IMR-90 (cell line): ENCODE measurements at regions not wholly inside any gene's neighbourhood (a gene's known extent, or its start where the extent isn't known, plus 50 kb on each side); places are given as distances from the start of the nearest gene placed in this dataset.
"Not testable (repeated sequence)": the region's sequence is repeated elsewhere in the genome, so short reads cannot be mapped to it uniquely, and the experiment has no call there.

Source experiments
- ATAC-seq: fragments of 200-7000 bp; cut with Tn5 transposase; 2 replicates; pipeline ENCODE4 v1.9.1; 2020; ENCODE audit warnings: low read depth, mild to moderate bottlenecking, moderate library complexity
- BruUV-seq: library from RNA; stranded (reverse); fragments of 400-500 nt; replicated peaks from 2 replicates; lab custom pipeline; 2021; lab: Mats Ljungman, UMichigan
- CTCF ChIA-PET: fragments of 300-600 bp; formaldehyde crosslinking; extraction: SDS; loops from one replicate; lab custom pipeline; 2021; ENCODE audit warnings: antibody characterized with exemption; lab: Yijun Ruan, JAX
- POLR2A ChIA-PET: fragments of 300-600 bp; sonication (Branson Sonifier 250); formaldehyde crosslinking; loops from one replicate; lab custom pipeline; 2022; ENCODE audit warnings: antibody characterized with exemption; ENCODE audit not compliant: unreplicated experiment; lab: Charles Lee
- DNase-seq: peaks from one replicate; pipeline ENCODE4 v3.0.0; 2013
- H2AFZ ChIP-seq: replicated peaks from 2 replicates; pipeline ENCODE3; 2013; ENCODE audit warnings: low read length, mild to moderate bottlenecking; ENCODE audit not compliant: poor library complexity
- H2AK5ac ChIP-seq: 2 replicates; pipeline ENCODE4 v1.6.1; 2013; ENCODE audit warnings: low read depth, low read length, inconsistent platforms
- H2AK9ac ChIP-seq: replicated peaks from 2 replicates; pipeline ENCODE3; 2013; ENCODE audit warnings: mild to moderate bottlenecking, low read depth, low read length, moderate library complexity; ENCODE audit not compliant: poor library complexity
- H2BK120ac ChIP-seq: 2 replicates; pipeline ENCODE4 v1.6.1; 2013; ENCODE audit warnings: low read depth, low read length, inconsistent platforms
- H2BK15ac ChIP-seq: 3 replicates; pipeline ENCODE4 v1.6.1; 2013; ENCODE audit warnings: low read depth, low read length, inconsistent platforms
- H2BK20ac ChIP-seq: 2 replicates; pipeline ENCODE4 v1.6.1; 2013; ENCODE audit warnings: low read depth, mild to moderate bottlenecking, inconsistent platforms, low read length, moderate library complexity
- H2BK5ac ChIP-seq: 2 replicates; pipeline ENCODE4 v1.6.1; 2013; ENCODE audit warnings: mild to moderate bottlenecking, low read depth, low read length, inconsistent platforms; ENCODE audit not compliant: poor library complexity, severe bottlenecking
- H3K14ac ChIP-seq: replicated peaks from 2 replicates; pipeline ENCODE4 v1.6.1; 2013; ENCODE audit warnings: low read depth, low read length, inconsistent platforms
- H3K18ac ChIP-seq: 2 replicates; pipeline ENCODE4 v1.6.1; 2013; ENCODE audit warnings: low read depth, low read length, control low read depth
- H3K23ac ChIP-seq: 2 replicates; pipeline ENCODE4 v1.6.1; 2013; ENCODE audit warnings: low read depth, low read length, inconsistent platforms
- H3K27ac ChIP-seq: 2 replicates; pipeline ENCODE4 v1.5.1; 2013; ENCODE audit warnings: mild to moderate bottlenecking, control low read depth, low read length; ENCODE audit not compliant: insufficient read depth
- H3K27me3 ChIP-seq: 2 replicates; pipeline ENCODE4 v1.6.1; 2013; ENCODE audit warnings: low read length; ENCODE audit not compliant: control insufficient read depth, insufficient read depth
- H3K36me3 ChIP-seq: 2 replicates; pipeline ENCODE4 v1.6.1; 2013; ENCODE audit warnings: low read length, mixed read lengths; ENCODE audit not compliant: control insufficient read depth, insufficient read depth
- H3K4ac ChIP-seq: 2 replicates; pipeline ENCODE4 v1.6.1; 2013; ENCODE audit warnings: low read depth, low read length, inconsistent platforms
- H3K4me1 ChIP-seq: 2 replicates; pipeline ENCODE4 v1.6.1; 2013; ENCODE audit warnings: low read length, mixed read lengths; ENCODE audit not compliant: control insufficient read depth, insufficient read depth
- H3K4me2 ChIP-seq: 2 replicates; pipeline ENCODE4 v1.6.1; 2013; ENCODE audit warnings: low read depth, mild to moderate bottlenecking, control low read depth, low read length, moderate library complexity
- H3K4me3 ChIP-seq: 2 replicates; pipeline ENCODE4 v1.5.1; 2013; ENCODE audit warnings: low read depth, mild to moderate bottlenecking, control low read depth, low read length, moderate library complexity; ENCODE audit not compliant: insufficient read depth
- H3K56ac ChIP-seq: 2 replicates; pipeline ENCODE4 v1.6.1; 2013; ENCODE audit warnings: low read length, inconsistent platforms; ENCODE audit not compliant: insufficient read depth; ENCODE audit errors: extremely low read depth
- H3K79me1 ChIP-seq, 2 experiments: 2 replicates each; pipeline ENCODE4 v1.6.1; 2013; ENCODE audit warnings: low read length in 2 of 2, inconsistent platforms in 1 of 2, low read depth in 1 of 2
- H3K9ac ChIP-seq: 2 replicates; pipeline ENCODE4 v1.6.1; 2013; ENCODE audit warnings: low read depth, low read length, control low read depth
- H3K9me1 ChIP-seq: 2 replicates; pipeline ENCODE4 v1.6.1; 2013; ENCODE audit warnings: low read length, inconsistent platforms; ENCODE audit not compliant: insufficient read depth
- H3K9me3 ChIP-seq: 2 replicates; pipeline ENCODE4 v1.6.1; 2013; ENCODE audit warnings: low read length; ENCODE audit not compliant: control insufficient read depth, insufficient read depth
- H4K20me1 ChIP-seq: 2 replicates; pipeline ENCODE4 v1.6.1; 2013; ENCODE audit warnings: low read length, inconsistent platforms; ENCODE audit not compliant: insufficient read depth
- H4K5ac ChIP-seq: 2 replicates; pipeline ENCODE4 v1.6.1; 2013; ENCODE audit warnings: mild to moderate bottlenecking, low read depth, low read length, control low read depth
- H4K8ac ChIP-seq, 2 experiments: 2 replicates each; pipeline ENCODE4 v1.6.1; 2013; ENCODE audit warnings: low read depth in 2 of 2, low read length in 2 of 2, control low read depth in 1 of 2, inconsistent platforms in 1 of 2
- H4K91ac ChIP-seq: 2 replicates; pipeline ENCODE4 v1.6.1; 2013; ENCODE audit warnings: low read depth, low read length, inconsistent platforms; ENCODE audit not compliant: insufficient read depth
- CEBPB ChIP-seq: IDR thresholded peaks from 2 replicates; pipeline ENCODE4 v1.6.1; 2012; ENCODE audit warnings: low read depth, low read length, improper control_type of control experiment
- FOS ChIP-seq: fragments of 150-350 bp; IDR thresholded peaks from 2 replicates; pipeline ENCODE4 v1.6.1; 2016; ENCODE audit warnings: low read depth, low read length
- MXI1 ChIP-seq: IDR thresholded peaks from 2 replicates; pipeline ENCODE4 v1.6.1; 2012; ENCODE audit warnings: low read depth, mild to moderate bottlenecking, low read length, moderate library complexity, borderline replicate concordance
- RAD21 ChIP-seq: IDR thresholded peaks from 2 replicates; pipeline ENCODE4 v1.6.1; 2012; ENCODE audit warnings: low read length, improper control_type of control experiment
- RFX5 ChIP-seq: IDR thresholded peaks from 2 replicates; pipeline ENCODE4 v1.8.0; 2012; ENCODE audit warnings: low read depth, mild to moderate bottlenecking, low read length, moderate library complexity
- USF2 ChIP-seq: fragments of 150-350 bp; IDR thresholded peaks from 2 replicates; pipeline ENCODE4 v1.6.1; 2017; ENCODE audit warnings: mild to moderate bottlenecking, antibody characterized with exemption, low read length, low read depth
- WGBS, 2 experiments: methylation state at CpG; one replicate each; pipeline versions ENCODE4 v1.1.5 to v1.1.7; 2013; ENCODE audit warnings: missing lambda C conversion rate in 2 of 2; ENCODE audit not compliant: insufficient read length in 1 of 2; ENCODE audit errors: extremely low coverage in 2 of 2; 5-methylcytosine and 5-hydroxymethylcytosine counted together
- dilution Hi-C: fragments of 300-500 bp; cut with HindIII; formaldehyde crosslinking; loops from one replicate; pipeline ENCODE4 v1.14.3; 2018; ENCODE audit warnings: low sequenced_read_pairs; ENCODE audit not compliant: unreplicated experiment
- in situ Hi-C: fragments of 300-500 bp; cut with MboI; formaldehyde crosslinking; loops from 3 replicates; pipeline ENCODE4 v1.14.3; 2019; ENCODE audit warnings: low sequenced_read_pairs, inconsistent platforms, mixed read lengths
- intact Hi-C: fragments of 100-400 bp; cut with micrococcal nuclease; formaldehyde crosslinking; loops from 2 replicates; pipeline ENCODE4 v1.10.0; 2022

- no peak for ATAC-seq
- BruUV-seq = no TSS peak
- in situ Hi-C loops (no loop called here), intact Hi-C loops (no loop called here), dilution Hi-C loops (no loop called here)
- H2AFZ ChIP-seq = no peak overlapping the region
- no peaks in the 10 kb centered on the region for H3K36me3 ChIP-seq
- H3K9me1 ChIP-seq = no peaks in the 10 kb centered on the region
- no peak overlapping the region for H2BK120ac ChIP-seq
- no peaks in the 10 kb centered on the region for H3K4me1 ChIP-seq
- no peak overlapping the region for H2AK5ac ChIP-seq
- no peak overlapping the region for H3K4ac ChIP-seq
- no peak overlapping the region for H2BK5ac ChIP-seq
- H4K91ac ChIP-seq = no peak overlapping the region
- no peak overlapping the region for H3K18ac ChIP-seq
- H2BK20ac ChIP-seq = no peak overlapping the region
- H2BK15ac ChIP-seq = no peak overlapping the region
- ChIA-PET POLR2A (no interaction called here), CTCF (interaction anchor here (0.6 kb wide), 1 partner anchor 324 kb away, joined by 4 read pairs; no protein-coding TSS in a partner anchor)
- no peak overlapping the region for H3K4me2 ChIP-seq
- H4K8ac ChIP-seq = no peak overlapping the region
- no peak overlapping the region for H3K9ac ChIP-seq
- H3K27me3 ChIP-seq = no peaks in the 10 kb centered on the region
- H4K5ac ChIP-seq = no peak overlapping the region
- H3K14ac ChIP-seq = no peak overlapping the region
- H3K9me3 ChIP-seq = no peaks in the 10 kb centered on the region
- TF ChIP-seq USF2 = no peak
- TF ChIP-seq RFX5 = no peak
- TF ChIP-seq CEBPB = no peak
- no peak for TF ChIP-seq RAD21
- TF ChIP-seq FOS = no peak
- no peak for TF ChIP-seq MXI1
- no peaks in the 10 kb centered on the region for H3K79me1 ChIP-seq
- no peaks in the 10 kb centered on the region for H4K20me1 ChIP-seq
- H3K4me3 ChIP-seq = no peak overlapping the region
- H3K27ac ChIP-seq = no peak overlapping the region
- DNase-seq = no peak
- no peak overlapping the region for H3K23ac ChIP-seq
- no peak overlapping the region for H3K56ac ChIP-seq
- no peak overlapping the region for H2AK9ac ChIP-seq
These were observed 301.2 kb upstream of the ARHGEF26 start for GRCh38 chr3:153820035-153820434.

GRCh38 chr3:153828346-153828745 is 292.8 kb upstream of the ARHGEF26 start:
- dilution Hi-C loops, H3K14ac ChIP-seq, ATAC-seq, H2AFZ ChIP-seq, H3K4me3 ChIP-seq, H3K23ac ChIP-seq, H4K20me1 ChIP-seq, H4K91ac ChIP-seq, H3K4me2 ChIP-seq, intact Hi-C loops, H3K27me3 ChIP-seq, H3K79me1 ChIP-seq, H3K9me1 ChIP-seq, H2BK120ac ChIP-seq, POLR2A ChIA-PET, H2AK9ac ChIP-seq, H2BK15ac ChIP-seq, in situ Hi-C loops, H2BK5ac ChIP-seq, H4K5ac ChIP-seq, H2BK20ac ChIP-seq, CTCF ChIA-PET, H3K56ac ChIP-seq, H3K27ac ChIP-seq, H3K9me3 ChIP-seq, H2AK5ac ChIP-seq, H3K4ac ChIP-seq, H3K9ac ChIP-seq, H3K36me3 ChIP-seq, DNase-seq, H3K4me1 ChIP-seq, BruUV-seq, H3K18ac ChIP-seq, H4K8ac ChIP-seq: not testable (repeated sequence)
- WGBS, 2 experiments = no CpG with 5 or more reads among the region's 3 CpGs
